ENCODE measurements at regions not wholly inside any gene's neighbourhood (a gene's known extent, or its start where the extent isn't known, plus 50 kb on each side); places are given as distances from the start of the nearest gene placed in this dataset.

DNA sequence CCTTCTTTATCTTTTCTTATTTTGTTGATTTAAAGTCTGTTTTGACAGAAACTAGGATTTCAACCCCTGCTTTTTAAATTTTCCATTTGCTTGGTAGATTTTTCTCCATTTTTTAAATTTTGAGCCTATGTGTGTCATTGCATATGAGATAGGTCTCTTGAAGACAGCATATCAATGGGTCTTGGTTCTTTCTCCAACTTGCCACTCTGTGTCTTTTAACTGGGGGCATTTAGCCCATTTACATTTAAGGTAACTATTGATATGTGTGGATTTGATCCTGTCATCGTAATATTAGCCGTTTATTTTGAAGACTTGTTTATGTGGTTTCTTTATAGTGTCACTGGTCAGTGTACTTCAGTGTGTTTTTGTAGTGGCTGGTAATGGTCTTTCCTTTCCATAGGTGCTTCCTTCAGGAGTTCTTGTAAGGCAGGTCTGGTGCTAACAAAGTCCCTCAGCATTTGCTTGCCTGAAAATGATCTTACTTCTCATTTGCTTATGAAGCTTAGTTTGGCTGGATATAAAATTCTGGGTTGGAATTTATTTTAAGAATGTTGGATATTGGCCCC, 223.9 kb downstream of the USP25 start:
- intact Hi-C loops (cut with DNase I) = no loop called here
- H3K4me1 ChIP-seq = no peaks in the 10 kb centered on the region
- TF ChIP-seq, protein P1, sequence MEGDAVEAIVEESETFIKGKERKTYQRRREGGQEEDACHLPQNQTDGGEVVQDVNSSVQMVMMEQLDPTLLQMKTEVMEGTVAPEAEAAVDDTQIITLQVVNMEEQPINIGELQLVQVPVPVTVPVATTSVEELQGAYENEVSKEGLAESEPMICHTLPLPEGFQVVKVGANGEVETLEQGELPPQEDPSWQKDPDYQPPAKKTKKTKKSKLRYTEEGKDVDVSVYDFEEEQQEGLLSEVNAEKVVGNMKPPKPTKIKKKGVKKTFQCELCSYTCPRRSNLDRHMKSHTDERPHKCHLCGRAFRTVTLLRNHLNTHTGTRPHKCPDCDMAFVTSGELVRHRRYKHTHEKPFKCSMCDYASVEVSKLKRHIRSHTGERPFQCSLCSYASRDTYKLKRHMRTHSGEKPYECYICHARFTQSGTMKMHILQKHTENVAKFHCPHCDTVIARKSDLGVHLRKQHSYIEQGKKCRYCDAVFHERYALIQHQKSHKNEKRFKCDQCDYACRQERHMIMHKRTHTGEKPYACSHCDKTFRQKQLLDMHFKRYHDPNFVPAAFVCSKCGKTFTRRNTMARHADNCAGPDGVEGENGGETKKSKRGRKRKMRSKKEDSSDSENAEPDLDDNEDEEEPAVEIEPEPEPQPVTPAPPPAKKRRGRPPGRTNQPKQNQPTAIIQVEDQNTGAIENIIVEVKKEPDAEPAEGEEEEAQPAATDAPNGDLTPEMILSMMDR (IDR thresholded peaks at IDR 0.05) = no peak
- no peak overlapping the region for H3K27ac ChIP-seq
- DNase-seq (no peak), ATAC-seq (no peak)
- no peak overlapping the region for H3K4me3 ChIP-seq
- H3K36me3 ChIP-seq = no peaks in the 10 kb centered on the region
- peaks cover 0 to 63% (median 28%) of the 10 kb centered on the region in 11 donors for H3K9me3 ChIP-seq
- H3K27me3 ChIP-seq = no peaks in the 10 kb centered on the region
- WGBS, 2 donors = 97% methylated on average over 2 of the region's 2 CpGs

DNA sequence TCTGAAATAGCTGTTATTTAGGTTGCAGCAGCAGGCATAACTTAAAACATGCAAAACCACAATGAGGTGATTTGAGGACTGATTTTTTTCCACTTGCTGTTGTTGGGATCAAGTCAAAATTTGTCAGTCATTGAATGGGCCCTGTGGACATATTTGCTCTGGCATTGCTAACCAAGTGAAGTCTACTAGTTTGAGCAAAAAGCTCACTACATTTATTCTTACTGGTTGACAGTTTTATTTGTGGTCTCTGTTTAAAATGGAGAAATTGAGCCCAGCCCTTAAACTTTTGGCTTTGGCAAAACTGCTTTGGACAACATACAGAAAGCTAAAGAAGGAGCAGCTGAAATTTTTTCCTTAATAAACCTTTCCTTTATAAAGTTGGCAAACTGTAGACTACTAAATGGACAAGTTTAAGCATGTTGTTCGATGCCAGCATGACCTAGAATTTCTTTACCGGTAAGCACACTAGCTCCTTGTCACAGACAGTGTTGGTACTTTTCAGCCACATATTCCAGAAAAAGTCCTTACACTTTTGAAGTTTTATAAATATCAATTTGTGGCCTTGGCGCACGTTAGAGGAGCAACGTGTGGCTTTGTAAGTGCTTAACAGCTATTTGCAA, 234.6 kb downstream of the USP25 start:
- intact Hi-C loops (cut with DNase I) = no loop called here
- WGBS, 2 donors = 77 to 89% methylated on average over 5 of the region's 5 CpGs
- no peak overlapping the region for H3K27ac ChIP-seq

DNA sequence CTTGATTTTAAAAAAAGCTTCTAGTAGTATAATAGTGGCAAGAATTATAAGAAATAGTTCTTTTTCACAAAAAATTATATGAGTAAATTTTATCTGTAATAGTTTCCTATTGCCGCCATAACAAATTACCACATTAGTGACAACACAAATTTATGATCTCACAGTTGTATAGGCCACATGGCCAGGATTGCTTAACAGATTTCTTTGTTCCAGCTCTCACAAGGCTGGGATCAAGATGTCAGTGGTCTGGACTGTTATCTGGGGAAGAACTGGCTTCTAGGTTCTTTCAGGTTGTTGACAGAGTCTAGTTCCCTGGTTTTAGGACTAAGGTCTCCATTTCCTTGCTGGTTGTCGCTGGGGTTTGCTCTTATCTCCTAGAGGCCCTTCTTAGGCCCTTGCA, 236.4 kb downstream of the USP25 start:
- H3K9me3 ChIP-seq = no peaks in the 10 kb centered on the region
- no peak for ATAC-seq
- TF ChIP-seq, protein P1 (IDR thresholded peaks at IDR 0.05) = no peak
- H3K36me3 ChIP-seq = no peaks in the 10 kb centered on the region
- 74 to 75% methylated on average over 2 of the region's 2 CpGs for WGBS, 2 donors
- no peak for DNase-seq
- no peaks in the 10 kb centered on the region for H3K27me3 ChIP-seq
- peaks cover 0 to 4% (median 0%) of the 10 kb centered on the region in 9 donors for H3K4me1 ChIP-seq
- H3K27ac ChIP-seq = no peak overlapping the region
- intact Hi-C loops (cut with DNase I) = no loop called here
- H3K4me3 ChIP-seq = no peak overlapping the region

More for the DNA sequence above, 234.6 kb downstream of the USP25 start:
- Histone ChIP-seq H3K27me3 (no peaks in the 10 kb centered on the region), H3K36me3 (no peaks in the 10 kb centered on the region), H3K4me1 (peaks cover 0 to 4% (median 0%) of the 10 kb centered on the region in 9 donors), H3K4me3 (no peak overlapping the region), H3K9me3 (no peaks in the 10 kb centered on the region)
- ATAC-seq (no peak), DNase-seq (no peak)
- TF ChIP-seq, protein P1 (IDR thresholded peaks at IDR 0.05) = no peak

DNA sequence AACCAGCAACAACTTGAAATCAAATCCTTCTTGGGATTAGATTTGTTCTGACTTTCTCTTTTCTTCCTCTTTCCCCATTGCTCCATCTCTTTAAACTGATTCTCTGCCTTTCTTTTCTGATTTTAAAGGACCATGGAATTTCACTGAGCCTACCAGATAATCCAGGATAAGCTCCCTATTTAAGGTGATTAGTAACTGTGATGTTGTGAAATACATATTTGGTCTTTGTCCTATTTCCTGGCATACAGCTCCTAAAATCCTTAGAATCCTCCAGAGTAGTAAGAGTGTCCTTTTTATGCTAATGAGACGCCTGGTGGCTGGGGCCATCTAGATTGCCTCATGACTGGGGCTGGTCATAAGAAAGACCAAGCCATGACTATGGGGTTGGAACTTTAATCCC, 236.9 kb downstream of the USP25 start:
- no peaks in the 10 kb centered on the region for H3K9me3 ChIP-seq
- no peak overlapping the region for H3K4me3 ChIP-seq
- DNase-seq (no peak), ATAC-seq (no peak)
- TF ChIP-seq, protein P1 (IDR thresholded peaks at IDR 0.05) = no peak
- 91 to 96% methylated on average over 1 of the region's 1 CpG for WGBS, 2 donors
- intact Hi-C loops (cut with DNase I) = no loop called here
- no peak overlapping the region for H3K27ac ChIP-seq
- H3K36me3 ChIP-seq = no peaks in the 10 kb centered on the region
- peaks cover 0 to 4% (median 0%) of the 10 kb centered on the region in 9 donors for H3K4me1 ChIP-seq
- H3K27me3 ChIP-seq = no peaks in the 10 kb centered on the region
